GM12878 (cell line): ENCODE measurements at regions not wholly inside any gene's neighbourhood (a gene's known extent, or its start where the extent isn't known, plus 50 kb on each side); places are given as distances from the start of the nearest gene placed in this dataset.
"Not testable (repeated sequence)": the region's sequence is repeated elsewhere in the genome, so short reads cannot be mapped to it uniquely, and the experiment has no call there.

Source experiments
- ATAC-seq: fragments of 200-7000 bp; cut with Tn5 transposase; 3 replicates; pipeline ENCODE4 v1.9.1; 2020; ENCODE audit warnings: mild to moderate bottlenecking, moderate library complexity
- BruUV-seq: library from RNA; stranded (reverse); fragments of 400-500 nt; replicated peaks from 2 replicates; lab custom pipeline; 2021; lab: Mats Ljungman, UMichigan
- CTCF ChIA-PET: fragments of 300-600 bp; sonication (Branson Sonifier 250); formaldehyde crosslinking; extraction: SDS; loops from one replicate; lab custom pipeline; 2021; ENCODE audit warnings: inconsistent platforms; lab: Yijun Ruan, JAX
- POLR2A ChIA-PET: fragments of 350-600 bp; formaldehyde crosslinking; extraction: SDS; loops from one replicate; lab custom pipeline; 2021; ENCODE audit warnings: inconsistent platforms; lab: Charles Lee
- RAD21 ChIA-PET: fragments of 300-600 bp; sonication (Branson Sonifier 250); formaldehyde crosslinking; loops from one replicate; lab custom pipeline; 2023; ENCODE audit warnings: antibody characterized with exemption; ENCODE audit not compliant: unreplicated experiment; lab: Charles Lee
- SMC1A ChIA-PET: fragments of 300-600 bp; sonication (Branson Sonifier 250); formaldehyde crosslinking; loops from one replicate; lab custom pipeline; 2023; ENCODE audit not compliant: unreplicated experiment, uncharacterized antibody; lab: Charles Lee
- DNase-seq: peaks from one replicate; pipeline ENCODE4 v3.0.0-alpha.2; 2011; ENCODE audit warnings: low read depth, low spot score
- FAIRE-seq: peaks from 3 replicates; lab custom pipeline; 2011; peaks lifted over from hg19 to GRCh38; lab: Jason Lieb, UNC
- H2AFZ ChIP-seq: 2 replicates; pipeline ENCODE4 v1.6.0; 2011; ENCODE audit warnings: low read depth, low read length, control low read depth; ENCODE audit not compliant: control insufficient read depth
- H3K27ac ChIP-seq: 2 replicates; pipeline ENCODE4 v1.5.1; 2011; ENCODE audit warnings: control low read depth; ENCODE audit not compliant: control insufficient read depth, insufficient read depth
- H3K27me3 ChIP-seq, 2 experiments: replicated peaks in 1 of 2; 2 replicates each; pipeline versions ENCODE4 v1.6.0 to v1.6.1; 2011; ENCODE audit warnings: low read length in 1 of 2; ENCODE audit not compliant: control insufficient read depth in 2 of 2, insufficient read depth in 2 of 2
- H3K36me3 ChIP-seq, 2 experiments: 2 replicates each; pipeline ENCODE4 v1.5.1; 2011; ENCODE audit warnings: low read length in 1 of 2; ENCODE audit not compliant: control insufficient read depth in 2 of 2, insufficient read depth in 2 of 2
- H3K4me1 ChIP-seq: 2 replicates; pipeline ENCODE4 v1.6.1; 2011; ENCODE audit warnings: mild to moderate bottlenecking, low read length, moderate library complexity, mixed read lengths; ENCODE audit not compliant: control insufficient read depth, insufficient read depth
- H3K4me2 ChIP-seq: 2 replicates; pipeline ENCODE4 v1.6.0; 2011; ENCODE audit warnings: control low read depth; ENCODE audit not compliant: control insufficient read depth, insufficient read depth
- H3K4me3 ChIP-seq: fragments of 200-600 bp; sonication (generic); 2 replicates; pipeline ENCODE4 v1.5.1; 2016
- H3K79me2 ChIP-seq: 2 replicates; pipeline ENCODE4 v1.6.0; 2011; ENCODE audit warnings: low read length; ENCODE audit not compliant: control insufficient read depth, insufficient read depth
- H3K9ac ChIP-seq: 2 replicates; pipeline ENCODE4 v1.8.0; 2011; ENCODE audit warnings: low read length, control low read depth, mixed read lengths; ENCODE audit not compliant: control insufficient read depth, insufficient read depth
- H3K9me3 ChIP-seq: replicated peaks from 3 replicates; pipeline ENCODE4 v1.5.1; 2011; ENCODE audit warnings: mild to moderate bottlenecking, low read length; ENCODE audit not compliant: control insufficient read depth, insufficient read depth
- H4K20me1 ChIP-seq: 2 replicates; pipeline ENCODE4 v1.6.0; 2011; ENCODE audit not compliant: control insufficient read depth, insufficient read depth
- WGBS: methylation state at CpG from one replicate; pipeline ENCODE4 v1.1.6; 2016; ENCODE audit warnings: low lambda C conversion rate; ENCODE audit not compliant: insufficient replicate concordance, insufficient coverage; ENCODE audit errors: missing lambda C conversion rate; 5-methylcytosine and 5-hydroxymethylcytosine counted together
- in situ Hi-C: fragments of 300-500 bp; cut with MboI; formaldehyde crosslinking; loops from 9 replicates; pipeline ENCODE4 v1.14.3; 2018; ENCODE audit warnings: mixed read lengths
- intact Hi-C: fragments of 100-400 bp; cut with micrococcal nuclease; formaldehyde crosslinking; loops from one replicate; pipeline ENCODE4 v1.14.2; 2022; ENCODE audit not compliant: unreplicated experiment

- H3K79me2 ChIP-seq, FAIRE-seq, H3K27ac ChIP-seq, H3K27me3 ChIP-seq, RAD21 ChIA-PET, BruUV-seq, H2AFZ ChIP-seq, H4K20me1 ChIP-seq, H3K36me3 ChIP-seq, ATAC-seq, DNase-seq, H3K9me3 ChIP-seq, SMC1A ChIA-PET, H3K9ac ChIP-seq, CTCF ChIA-PET, H3K4me1 ChIP-seq, H3K4me2 ChIP-seq, POLR2A ChIA-PET, H3K4me3 ChIP-seq, intact Hi-C loops: not testable (repeated sequence)
- WGBS, result 28% methylated on average over 11 of the region's 11 CpGs
- in situ Hi-C loops, result loop anchor here (10.0 kb wide), 1 partner anchor 46 kb away; no protein-coding TSS in a partner anchor
Observed at GRCh38 chr15:20290606-20291005, 251.0 kb downstream of the GOLGA6L6 start.

GRCh38 chr15:20289538-20290103 lies 252.0 kb downstream of the GOLGA6L6 start:
- H3K4me3 ChIP-seq, CTCF ChIA-PET, H2AFZ ChIP-seq, H4K20me1 ChIP-seq, BruUV-seq, H3K27ac ChIP-seq, H3K9ac ChIP-seq, H3K36me3 ChIP-seq, H3K79me2 ChIP-seq, H3K4me1 ChIP-seq, intact Hi-C loops, DNase-seq, H3K9me3 ChIP-seq, ATAC-seq, H3K27me3 ChIP-seq, FAIRE-seq, POLR2A ChIA-PET, SMC1A ChIA-PET, H3K4me2 ChIP-seq, RAD21 ChIA-PET: not testable (repeated sequence)
- 17% methylated on average over 4 of the region's 4 CpGs for WGBS
- in situ Hi-C loops, result loop anchor here (10.0 kb wide), 1 partner anchor 45 kb away; no protein-coding TSS in a partner anchor

GRCh38 chr15:20288800-20289537 lies 252.6 kb downstream of the GOLGA6L6 start:
- H3K36me3 ChIP-seq, in situ Hi-C loops, FAIRE-seq, CTCF ChIA-PET, DNase-seq, H3K27ac ChIP-seq, H3K9me3 ChIP-seq, H3K27me3 ChIP-seq, H3K9ac ChIP-seq, BruUV-seq, ATAC-seq, H3K4me1 ChIP-seq, POLR2A ChIA-PET, H3K4me3 ChIP-seq, H3K79me2 ChIP-seq, H3K4me2 ChIP-seq, intact Hi-C loops, SMC1A ChIA-PET, H4K20me1 ChIP-seq, H2AFZ ChIP-seq, RAD21 ChIA-PET: not testable (repeated sequence)
- 20% methylated on average over 8 of the region's 8 CpGs for WGBS

- CTCF ChIA-PET, result not testable (repeated sequence)
Observed at GRCh38 chr15:20286559-20286958, 255.0 kb downstream of the GOLGA6L6 start.

More at GRCh38 chr15:20286559-20286958, 255.0 kb downstream of the GOLGA6L6 start:
- FAIRE-seq, SMC1A ChIA-PET, RAD21 ChIA-PET, H3K36me3 ChIP-seq, H3K4me1 ChIP-seq, DNase-seq, in situ Hi-C loops, intact Hi-C loops, H3K9ac ChIP-seq, BruUV-seq, H3K27me3 ChIP-seq, H3K4me3 ChIP-seq, H4K20me1 ChIP-seq, H2AFZ ChIP-seq, H3K9me3 ChIP-seq, H3K4me2 ChIP-seq, H3K27ac ChIP-seq, POLR2A ChIA-PET, H3K79me2 ChIP-seq, ATAC-seq: not testable (repeated sequence)
- 0% methylated on average over 2 of the region's 2 CpGs for WGBS
